ENCODE measurements at regions not wholly inside any gene's neighbourhood (a gene's known extent, or its start where the extent isn't known, plus 50 kb on each side); places are given as distances from the start of the nearest gene placed in this dataset.
A peak's percentile ranks its signal among the peaks of the same experiment; 100 is the strongest.

- H2AFZ ChIP-seq (ENCODE audit: low read depth) = peak overlapping the region; percentile 64; the same call in 1 of the 2 replicates
- no peak for DNase-seq
These were observed 432.0 kb downstream of the SETD4 start for GRCh38 chr21:35628316-35628715.

GRCh38 chr21:35627462-35627861 is 432.9 kb downstream of the SETD4 start:
- 54% methylated on average over 4 of the region's 4 CpGs for WGBS (ENCODE audit: low lambda C conversion rate)
- H3K9me3 ChIP-seq = no peaks in the 10 kb centered on the region
- H2AFZ ChIP-seq (ENCODE audit: low read depth) = no peak overlapping the region
- peaks cover 4% of the 10 kb centered on the region for H3F3A ChIP-seq (replicated peaks; ENCODE audit: insufficient read depth)
- no peaks in the 10 kb centered on the region for H3K36me3 ChIP-seq (replicated peaks in 1 of 2; ENCODE audit: control insufficient read depth in 1 of 2, insufficient read depth in 2 of 2, low read length in 1 of 2)
- H3K9ac ChIP-seq = no peak overlapping the region
- TF ChIP-seq GABPA (IDR thresholded peaks at IDR 0.05; ENCODE audit: low read depth) = no peak
- DNase-seq = no peak
- no peaks in the 10 kb centered on the region for H4K20me1 ChIP-seq (ENCODE audit: insufficient read depth)
- no peaks in the 10 kb centered on the region for H3K9me2 ChIP-seq
- POLR2A ChIA-PET = no interaction called here
- no peak overlapping the region for H3K4me3 ChIP-seq (ENCODE audit: low read depth in 2 of 2, low read length in 1 of 2)
- no peaks in the 10 kb centered on the region for H3K27me3 ChIP-seq (ENCODE audit: insufficient read depth)
- CTCF ChIA-PET = no interaction called here
- H3K4me1 ChIP-seq (ENCODE audit: control insufficient read depth in 1 of 2, insufficient read depth in 2 of 2, low read depth in 1 of 2, low read length in 1 of 2) = no peaks in the 10 kb centered on the region
- H3K4me2 ChIP-seq = no peak overlapping the region
- no peak overlapping the region for H3K27ac ChIP-seq (ENCODE audit: low read depth in 2 of 2, low read length in 1 of 2)
- no peaks in the 10 kb centered on the region for H3K79me2 ChIP-seq (ENCODE audit: insufficient read depth)

More at GRCh38 chr21:35628316-35628715, 432.0 kb downstream of the SETD4 start:
- CTCF ChIA-PET = no interaction called here
- WGBS (ENCODE audit: low lambda C conversion rate) = 7% methylated on average over 3 of the region's 3 CpGs
- no peak for TF ChIP-seq SIN3A (IDR thresholded peaks at IDR 0.05; ENCODE audit: borderline replicate concordance, low read depth, low read length)
- TF ChIP-seq TEAD4 (IDR thresholded peaks at IDR 0.05; ENCODE audit: borderline replicate concordance, insufficient read depth) = no peak
- TF ChIP-seq ELF1 (IDR thresholded peaks at IDR 0.05) = no peak
- 0 out of 2 replicates have a peak, but pooled peaks have one; percentile 8 for TF ChIP-seq JUND (IDR thresholded peaks at IDR 0.05)
- TF ChIP-seq NFIC (IDR thresholded peaks at IDR 0.05; ENCODE audit: borderline replicate concordance) = no peak
- TF ChIP-seq FOXM1 (IDR thresholded peaks at IDR 0.05; ENCODE audit: low read depth) = no peak
- TF ChIP-seq CHD2 (IDR thresholded peaks at IDR 0.05; ENCODE audit: low read length, partially characterized antibody) = no peak
- H3K36me3 ChIP-seq (replicated peaks in 1 of 2; ENCODE audit: control insufficient read depth in 1 of 2, insufficient read depth in 2 of 2, low read length in 1 of 2) = no peaks in the 10 kb centered on the region
- H3K4me2 ChIP-seq = peak overlapping the region; percentile 17; the same call in 1 of the 2 replicates
- no peaks in the 10 kb centered on the region for H3K4me1 ChIP-seq (ENCODE audit: control insufficient read depth in 1 of 2, insufficient read depth in 2 of 2, low read depth in 1 of 2, low read length in 1 of 2)
- no peak overlapping the region for H3K9ac ChIP-seq
- H3K9me3 ChIP-seq = no peaks in the 10 kb centered on the region
- H3F3A ChIP-seq (replicated peaks; ENCODE audit: insufficient read depth) = peaks cover 4% of the 10 kb centered on the region
- H3K79me2 ChIP-seq (ENCODE audit: insufficient read depth) = no peaks in the 10 kb centered on the region
- H4K20me1 ChIP-seq (ENCODE audit: insufficient read depth) = no peaks in the 10 kb centered on the region
- H3K4me3 ChIP-seq (ENCODE audit: low read depth in 2 of 2, low read length in 1 of 2) = peak overlapping the region in 1 of 2 experiments; percentile 4; a peak in 1 of 4 replicates
- H3K9me2 ChIP-seq = no peaks in the 10 kb centered on the region
- no peaks in the 10 kb centered on the region for H3K27me3 ChIP-seq (ENCODE audit: insufficient read depth)
- POLR2A ChIA-PET = no interaction called here
- peak overlapping the region in 1 of 2 experiments; percentile 23; a peak in 1 of 4 replicates for H3K27ac ChIP-seq (ENCODE audit: low read depth in 2 of 2, low read length in 1 of 2)

GRCh38 chr21:35625576-35625975 is 434.8 kb downstream of the SETD4 start:
- H3K4me2 ChIP-seq = no peak overlapping the region
- ChIA-PET POLR2A (no interaction called here), CTCF (no interaction called here)
- DNase-seq = no peak
- WGBS (ENCODE audit: low lambda C conversion rate) = 40% methylated on average over 3 of the region's 3 CpGs
- no peak overlapping the region for H3K27ac ChIP-seq (ENCODE audit: low read depth in 2 of 2, low read length in 1 of 2)
- H3K9me3 ChIP-seq = peaks cover 10% of the 10 kb centered on the region; the same call in 1 of the 2 replicates
- TF ChIP-seq TEAD4 (IDR thresholded peaks at IDR 0.05; ENCODE audit: borderline replicate concordance, insufficient read depth) = no peak
- no peak for TF ChIP-seq USF2 (IDR thresholded peaks at IDR 0.05; ENCODE audit: borderline replicate concordance, low read depth, low read length)
- H3F3A ChIP-seq (replicated peaks; ENCODE audit: insufficient read depth) = peaks cover 4% of the 10 kb centered on the region
- no peaks in the 10 kb centered on the region for H3K4me1 ChIP-seq (ENCODE audit: control insufficient read depth in 1 of 2, insufficient read depth in 2 of 2, low read depth in 1 of 2, low read length in 1 of 2)
- no peaks in the 10 kb centered on the region for H3K27me3 ChIP-seq (ENCODE audit: insufficient read depth)
- H3K79me2 ChIP-seq (ENCODE audit: insufficient read depth) = no peaks in the 10 kb centered on the region
- H3K4me3 ChIP-seq (ENCODE audit: low read depth in 2 of 2, low read length in 1 of 2) = no peak overlapping the region
- no peak overlapping the region for H3K9ac ChIP-seq
- no peaks in the 10 kb centered on the region for H3K9me2 ChIP-seq
- H2AFZ ChIP-seq (ENCODE audit: low read depth) = no peak overlapping the region
- H4K20me1 ChIP-seq (ENCODE audit: insufficient read depth) = no peaks in the 10 kb centered on the region
- no peaks in the 10 kb centered on the region for H3K36me3 ChIP-seq (replicated peaks in 1 of 2; ENCODE audit: control insufficient read depth in 1 of 2, insufficient read depth in 2 of 2, low read length in 1 of 2)

Data from SK-N-SH (cell line).